ENCODE measurements at regions not wholly inside any gene's neighbourhood (a gene's known extent, or its start where the extent isn't known, plus 50 kb on each side); places are given as distances from the start of the nearest gene placed in this dataset.

- no peak for TF ChIP-seq CTCF (IDR thresholded peaks at IDR 0.05; ENCODE audit: partially characterized antibody, unreplicated experiment)
- Mint-ChIP-seq H3K9me3 (ENCODE audit: unreplicated experiment) (peaks cover 4% of the 10 kb centered on the region), H3K27me3 (ENCODE audit: unreplicated experiment) (no peaks in the 10 kb centered on the region), H3K27ac (ENCODE audit: unreplicated experiment) (no peak overlapping the region), H3K36me3 (ENCODE audit: unreplicated experiment) (peaks cover 8% of the 10 kb centered on the region), H3K4me1 (ENCODE audit: low read depth, unreplicated experiment) (peaks cover 3% of the 10 kb centered on the region), H3K4me3 (ENCODE audit: unreplicated experiment) (no peak overlapping the region)
- DNase-seq: no peak
These were observed 114.8 kb upstream of the FOXN3 start for GRCh38 chr14:89531661-89532335.

GRCh38 chr14:89524990-89525667, 108.1 kb upstream of the FOXN3 start:
- TF ChIP-seq CTCF (IDR thresholded peaks at IDR 0.05; ENCODE audit: partially characterized antibody, unreplicated experiment): no peak
- DNase-seq: no peak
- H3K27ac Mint-ChIP-seq (ENCODE audit: unreplicated experiment): no peak overlapping the region
- peaks cover 13% of the 10 kb centered on the region for H3K36me3 Mint-ChIP-seq (ENCODE audit: unreplicated experiment)
- H3K27me3 Mint-ChIP-seq (ENCODE audit: unreplicated experiment): no peaks in the 10 kb centered on the region
- peaks cover 4% of the 10 kb centered on the region for H3K9me3 Mint-ChIP-seq (ENCODE audit: unreplicated experiment)
- no peak overlapping the region for H3K4me3 Mint-ChIP-seq (ENCODE audit: unreplicated experiment)
- H3K4me1 Mint-ChIP-seq (ENCODE audit: low read depth, unreplicated experiment): no peaks in the 10 kb centered on the region

GRCh38 chr14:89524412-89524811, 107.4 kb upstream of the FOXN3 start:
- Mint-ChIP-seq H3K9me3 (ENCODE audit: unreplicated experiment) (peaks cover 2% of the 10 kb centered on the region), H3K36me3 (ENCODE audit: unreplicated experiment) (peaks cover 11% of the 10 kb centered on the region), H3K27me3 (ENCODE audit: unreplicated experiment) (no peaks in the 10 kb centered on the region), H3K4me3 (ENCODE audit: unreplicated experiment) (no peak overlapping the region), H3K4me1 (ENCODE audit: low read depth, unreplicated experiment) (no peaks in the 10 kb centered on the region), H3K27ac (ENCODE audit: unreplicated experiment) (no peak overlapping the region)
- no peak for TF ChIP-seq CTCF (IDR thresholded peaks at IDR 0.05; ENCODE audit: partially characterized antibody, unreplicated experiment)
- DNase-seq: no peak

GRCh38 chr14:89521988-89522387, 105.0 kb upstream of the FOXN3 start:
- Mint-ChIP-seq H3K4me3 (ENCODE audit: unreplicated experiment) (no peak overlapping the region), H3K4me1 (ENCODE audit: low read depth, unreplicated experiment) (peaks cover 3% of the 10 kb centered on the region)

More at GRCh38 chr14:89521988-89522387, 105.0 kb upstream of the FOXN3 start:
- Mint-ChIP-seq H3K36me3 (ENCODE audit: unreplicated experiment) (peaks cover 7% of the 10 kb centered on the region), H3K27me3 (ENCODE audit: unreplicated experiment) (no peaks in the 10 kb centered on the region), H3K27ac (ENCODE audit: unreplicated experiment) (no peak overlapping the region), H3K9me3 (ENCODE audit: unreplicated experiment) (no peaks in the 10 kb centered on the region)
- no peak for TF ChIP-seq CTCF (IDR thresholded peaks at IDR 0.05; ENCODE audit: partially characterized antibody, unreplicated experiment)
- DNase-seq: no peak

Measured in glutamatergic neuron (in vitro differentiated cells).